Epithelial cell of esophagus (primary cell): ENCODE measurements at regions not wholly inside any gene's neighbourhood (a gene's known extent, or its start where the extent isn't known, plus 50 kb on each side); places are given as distances from the start of the nearest gene placed in this dataset.

ENCODE experiments used
- DNase-seq: peaks from one replicate; pipeline ENCODE4 v3.0.0; 2010; ENCODE audit warnings: low read depth
- H3K4me3 ChIP-seq: 2 replicates; pipeline ENCODE4 v1.5.1; 2011; ENCODE audit warnings: mild to moderate bottlenecking, low read length, control low read depth
- CTCF ChIP-seq: IDR thresholded peaks from 2 replicates; pipeline ENCODE4 v1.5.1; 2011; ENCODE audit warnings: low read depth, mild to moderate bottlenecking, low read length, control low read depth, inconsistent platforms; ENCODE audit not compliant: insufficient read depth; ENCODE audit errors: missing control alignments

GRCh38 chr5:86979811-86980411 is 287.8 kb upstream of the RASA1 start:
- H3K4me3 ChIP-seq: no peak overlapping the region
- peak; percentile 73 for DNase-seq
- no peak for TF ChIP-seq CTCF

- DNase-seq: peak; percentile 41
- no peak overlapping the region for H3K4me3 ChIP-seq
- no peak for TF ChIP-seq CTCF
Measured at GRCh38 chr5:86981898-86982297, 285.8 kb upstream of the RASA1 start.

- DNase-seq: no peak
- TF ChIP-seq CTCF: no peak
- H3K4me3 ChIP-seq: no peak overlapping the region
Measured at GRCh38 chr5:86983208-86983607, 284.5 kb upstream of the RASA1 start.

DNA sequence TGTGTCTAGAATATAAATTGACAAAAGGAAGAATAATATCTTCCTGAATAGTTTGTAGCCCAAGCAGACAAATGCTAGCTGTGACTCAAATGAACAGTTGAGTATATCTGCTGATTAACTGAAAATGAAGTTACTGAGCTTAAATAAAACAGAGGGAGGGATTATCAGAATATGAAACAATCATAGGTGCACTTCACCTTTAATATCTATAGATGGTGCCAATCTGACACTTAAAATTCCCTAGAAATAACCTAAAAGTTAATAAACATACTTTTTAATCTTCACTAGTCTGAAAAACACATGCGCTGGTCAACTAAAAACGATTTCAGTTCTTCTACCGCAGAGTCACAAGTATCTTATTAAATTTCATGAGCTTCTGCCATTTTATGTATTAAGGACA is 280.8 kb upstream of the RASA1 start:
- no peak for DNase-seq
- H3K4me3 ChIP-seq: no peak overlapping the region
- TF ChIP-seq CTCF: no peak

GRCh38 chr5:86997516-86997915 is 270.2 kb upstream of the RASA1 start:
- no peak for DNase-seq

GRCh38 chr5:86999951-87000350 is 267.7 kb upstream of the RASA1 start:
- no peak for DNase-seq
- H3K4me3 ChIP-seq: no peak overlapping the region
- TF ChIP-seq CTCF: no peak

More at GRCh38 chr5:86997516-86997915, 270.2 kb upstream of the RASA1 start:
- no peak for TF ChIP-seq CTCF
- H3K4me3 ChIP-seq: no peak overlapping the region

- no peak for DNase-seq
- no peak overlapping the region for H3K4me3 ChIP-seq
- TF ChIP-seq CTCF: no peak
Measured at GRCh38 chr5:87002485-87002884, 265.2 kb upstream of the RASA1 start.
